HUDEP-2 (cell line): ENCODE measurements at regions not wholly inside any gene's neighbourhood (a gene's known extent, or its start where the extent isn't known, plus 50 kb on each side); places are given as distances from the start of the nearest gene placed in this dataset.
A peak's percentile ranks its signal among the peaks of the same experiment; 100 is the strongest.

Experiments
- DNase-seq, 76 experiments: peaks; one replicate each; lab custom pipeline; 2025; ENCODE audit not compliant: unreplicated experiment in 76 of 76; lab: John Stamatoyannopoulos, UW

GRCh38 chr2:146873056-146873455 lies 971.8 kb upstream of the ACVR2A start:
- no peak for DNase-seq

GRCh38 chr2:146870691-146871090 lies 974.1 kb upstream of the ACVR2A start:
- no peak for DNase-seq

- DNase-seq: no peak
Observed at GRCh38 chr2:146869328-146869727, 975.5 kb upstream of the ACVR2A start.

GRCh38 chr2:146868051-146868450 lies 976.8 kb upstream of the ACVR2A start:
- DNase-seq: no peak

- peak in 4 of 76 experiments; percentile 2 to 35 (median 10) for DNase-seq
Observed at GRCh38 chr2:146867477-146867986, 977.3 kb upstream of the ACVR2A start.

GRCh38 chr2:146853741-146854444 lies 990.9 kb upstream of the ACVR2A start:
- no peak for DNase-seq

- DNase-seq: no peak
Observed at GRCh38 chr2:146852661-146853060, 992.2 kb upstream of the ACVR2A start.

- DNase-seq: no peak
Observed at GRCh38 chr2:146850746-146851145, 994.1 kb upstream of the ACVR2A start.

GRCh38 chr2:146847846-146848245 lies 997.0 kb upstream of the ACVR2A start:
- DNase-seq: no peak

- DNase-seq: no peak
Observed at GRCh38 chr2:146844226-146844990, 1000.4 kb upstream of the ACVR2A start.

GRCh38 chr2:146837857-146838256 lies 1007.0 kb upstream of the ACVR2A start:
- no peak for DNase-seq

- DNase-seq: no peak
Observed at GRCh38 chr2:146826388-146826787, 1018.4 kb upstream of the ACVR2A start.

GRCh38 chr2:146821836-146822316 lies 1023.0 kb upstream of the ACVR2A start:
- DNase-seq: no peak

- DNase-seq: no peak
Observed at GRCh38 chr2:146820672-146821071, 1024.2 kb upstream of the ACVR2A start.

- no peak for DNase-seq
Observed at GRCh38 chr2:146818122-146818521, 1026.7 kb upstream of the ACVR2A start.

GRCh38 chr2:146817613-146818012 lies 1027.2 kb upstream of the ACVR2A start:
- no peak for DNase-seq

- no peak for DNase-seq
Observed at GRCh38 chr2:146814971-146815370, 1029.9 kb upstream of the ACVR2A start.

- no peak for DNase-seq
Observed at GRCh38 chr2:146807568-146808168, 1037.2 kb upstream of the ACVR2A start.

- no peak for DNase-seq
Observed at GRCh38 chr2:146806364-146807005, 1038.3 kb upstream of the ACVR2A start.

- no peak for DNase-seq
Observed at GRCh38 chr2:146804288-146804687, 1040.5 kb upstream of the ACVR2A start.

- no peak for DNase-seq
Observed at GRCh38 chr2:146801886-146802285, 1042.9 kb upstream of the ACVR2A start.
